ENCODE measurements at regions not wholly inside any gene's neighbourhood (a gene's known extent, or its start where the extent isn't known, plus 50 kb on each side); places are given as distances from the start of the nearest gene placed in this dataset.

DNA sequence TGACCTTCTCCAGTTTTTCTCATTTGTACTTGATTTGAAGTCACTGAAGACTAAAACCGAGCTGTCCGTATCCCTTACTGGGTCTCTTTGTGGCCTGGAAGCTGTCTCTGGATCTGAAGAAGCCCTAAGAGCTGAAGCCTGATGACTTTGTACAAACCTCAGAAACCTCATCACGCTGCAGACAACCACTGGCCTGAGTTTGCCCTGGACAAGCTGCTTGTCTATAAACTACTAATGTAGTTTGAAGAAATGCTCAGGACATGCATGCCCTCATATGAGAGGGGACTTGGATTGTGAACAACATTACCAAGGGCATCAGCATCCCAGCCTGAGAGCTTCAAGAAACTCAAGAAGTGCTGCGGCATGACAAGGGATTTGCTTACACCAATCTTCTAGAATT lies 79.3 kb upstream of the CBLN2 start:
- H2BK120ac ChIP-seq (ENCODE audit: low read depth, low read length) = no peak overlapping the region
- no peak overlapping the region for H3K4me2 ChIP-seq (ENCODE audit: low read length)
- no peak overlapping the region for H3K23ac ChIP-seq (ENCODE audit: low read length)
- H2AK5ac ChIP-seq (ENCODE audit: low read length) = no peak overlapping the region
- no peaks in the 10 kb centered on the region for H3K4me1 ChIP-seq (ENCODE audit: control insufficient read depth, low read depth, low read length)
- H3K27ac ChIP-seq (ENCODE audit: low read depth, low read length) = no peak overlapping the region
- no peaks in the 10 kb centered on the region for H3K79me2 ChIP-seq (ENCODE audit: control insufficient read depth, insufficient read depth, low read length)
- no peak overlapping the region for H2BK5ac ChIP-seq (ENCODE audit: low read length)
- H3K9ac ChIP-seq (ENCODE audit: low read length) = no peak overlapping the region
- no peak overlapping the region for H3K18ac ChIP-seq (ENCODE audit: low read length)
- no peaks in the 10 kb centered on the region for H3K36me3 ChIP-seq (ENCODE audit: control insufficient read depth, insufficient read depth, low read length)
- H2BK15ac ChIP-seq (replicated peaks; ENCODE audit: low read depth) = no peak overlapping the region
- H3K4ac ChIP-seq (ENCODE audit: low read depth, low read length) = no peak overlapping the region
- H3K27me3 ChIP-seq (ENCODE audit: insufficient read depth, low read length, poor library complexity) = no peaks in the 10 kb centered on the region
- H3K4me3 ChIP-seq (ENCODE audit: low read length) = no peak overlapping the region
- no CpG with 5 or more reads among the region's 4 CpGs for WGBS (ENCODE audit: extremely low coverage, insufficient coverage, low lambda C conversion rate)
- no peak overlapping the region for H4K8ac ChIP-seq (ENCODE audit: low read depth, low read length)
- DNase-seq = no peak
- H4K5ac ChIP-seq (ENCODE audit: low read length) = no peak overlapping the region
- no peak overlapping the region for H3K56ac ChIP-seq (ENCODE audit: low read length)
- no peaks in the 10 kb centered on the region for H3K79me1 ChIP-seq (ENCODE audit: low read length)

DNA sequence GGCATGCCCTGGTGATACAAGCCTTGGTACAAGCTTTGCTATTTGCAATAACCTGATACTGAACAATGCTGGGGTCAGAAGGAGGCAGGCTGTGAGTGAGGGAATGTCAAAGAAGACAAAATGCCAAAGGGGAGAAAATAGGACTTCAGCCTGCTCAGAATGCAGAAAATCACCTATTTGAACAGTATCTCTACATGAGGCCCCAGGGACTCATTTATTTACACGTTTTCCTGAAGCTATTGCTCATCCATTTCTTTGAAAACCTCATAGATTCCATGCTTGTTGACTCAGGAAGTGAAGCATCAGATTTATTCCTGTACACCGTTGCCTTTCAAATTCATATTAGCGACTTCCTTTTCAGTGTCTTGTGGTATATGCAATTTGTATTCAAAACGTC lies 69.4 kb upstream of the CBLN2 start:
- Histone ChIP-seq H3K4me3 (ENCODE audit: low read length) (no peak overlapping the region), H3K27me3 (ENCODE audit: insufficient read depth, low read length, poor library complexity) (no peaks in the 10 kb centered on the region), H3K56ac (ENCODE audit: low read length) (no peak overlapping the region), H2BK15ac (replicated peaks; ENCODE audit: low read depth) (no peak overlapping the region), H3K18ac (ENCODE audit: low read length) (no peak overlapping the region), H3K23ac (ENCODE audit: low read length) (no peak overlapping the region), H2BK120ac (ENCODE audit: low read depth, low read length) (no peak overlapping the region), H4K5ac (ENCODE audit: low read length) (no peak overlapping the region), H3K79me1 (ENCODE audit: low read length) (no peaks in the 10 kb centered on the region), H3K79me2 (ENCODE audit: control insufficient read depth, insufficient read depth, low read length) (no peaks in the 10 kb centered on the region), H3K9ac (ENCODE audit: low read length) (no peak overlapping the region), H3K4ac (ENCODE audit: low read depth, low read length) (no peak overlapping the region), H3K4me2 (ENCODE audit: low read length) (no peak overlapping the region), H4K8ac (ENCODE audit: low read depth, low read length) (no peak overlapping the region), H3K4me1 (ENCODE audit: control insufficient read depth, low read depth, low read length) (no peaks in the 10 kb centered on the region), H2BK5ac (ENCODE audit: low read length) (no peak overlapping the region), H3K27ac (ENCODE audit: low read depth, low read length) (no peak overlapping the region), H3K36me3 (ENCODE audit: control insufficient read depth, insufficient read depth, low read length) (no peaks in the 10 kb centered on the region), H2AK5ac (ENCODE audit: low read length) (no peak overlapping the region)
- no peak for DNase-seq
- no CpG with 5 or more reads among the region's 4 CpGs for WGBS (ENCODE audit: extremely low coverage, insufficient coverage, low lambda C conversion rate)

DNA sequence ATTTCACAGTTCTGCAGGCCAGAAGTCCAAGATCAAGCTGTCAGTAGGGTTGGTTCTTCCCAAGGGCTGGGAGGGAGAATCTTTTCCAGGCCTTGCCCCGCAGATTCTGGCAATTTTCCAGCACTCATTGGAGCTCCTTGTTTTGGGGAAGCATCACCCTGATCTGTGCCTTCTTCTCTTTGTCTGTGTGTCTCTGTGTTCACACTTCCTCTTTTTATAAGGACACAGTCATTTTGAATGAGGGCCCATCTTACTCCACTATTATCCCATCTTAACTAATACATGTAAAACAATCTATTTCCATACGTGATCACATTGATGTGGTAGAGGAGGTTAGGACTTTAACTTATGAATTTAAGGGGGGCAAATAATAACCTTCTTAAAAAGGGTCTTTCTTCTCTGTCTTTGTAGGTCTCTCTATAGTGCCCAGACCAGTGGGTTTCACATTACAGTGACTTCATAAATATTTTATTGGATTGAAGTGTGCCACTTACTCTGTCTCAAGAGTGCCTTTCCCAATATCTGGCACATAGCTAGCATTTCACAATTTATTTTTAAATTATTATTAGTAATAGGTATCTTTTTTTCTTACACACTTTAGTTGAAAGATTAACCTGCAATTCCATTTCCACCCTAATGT lies 68.9 kb upstream of the CBLN2 start:
- no peak overlapping the region for H3K56ac ChIP-seq (ENCODE audit: low read length)
- no peak overlapping the region for H4K8ac ChIP-seq (ENCODE audit: low read depth, low read length)
- no peak overlapping the region for H3K23ac ChIP-seq (ENCODE audit: low read length)
- no peaks in the 10 kb centered on the region for H3K27me3 ChIP-seq (ENCODE audit: insufficient read depth, low read length, poor library complexity)
- H3K9ac ChIP-seq (ENCODE audit: low read length) = no peak overlapping the region
- no peak overlapping the region for H3K4me3 ChIP-seq (ENCODE audit: low read length)
- H3K27ac ChIP-seq (ENCODE audit: low read depth, low read length) = no peak overlapping the region
- H2BK15ac ChIP-seq (replicated peaks; ENCODE audit: low read depth) = no peak overlapping the region
- no peaks in the 10 kb centered on the region for H3K4me1 ChIP-seq (ENCODE audit: control insufficient read depth, low read depth, low read length)
- H2BK120ac ChIP-seq (ENCODE audit: low read depth, low read length) = no peak overlapping the region
- no peaks in the 10 kb centered on the region for H3K36me3 ChIP-seq (ENCODE audit: control insufficient read depth, insufficient read depth, low read length)
- H3K4ac ChIP-seq (ENCODE audit: low read depth, low read length) = no peak overlapping the region
- H2BK5ac ChIP-seq (ENCODE audit: low read length) = no peak overlapping the region
- no peaks in the 10 kb centered on the region for H3K79me2 ChIP-seq (ENCODE audit: control insufficient read depth, insufficient read depth, low read length)
- DNase-seq = no peak
- H3K18ac ChIP-seq (ENCODE audit: low read length) = no peak overlapping the region
- no peak overlapping the region for H3K4me2 ChIP-seq (ENCODE audit: low read length)
- no peak overlapping the region for H4K5ac ChIP-seq (ENCODE audit: low read length)
- WGBS (ENCODE audit: extremely low coverage, insufficient coverage, low lambda C conversion rate) = no CpG with 5 or more reads among the region's 2 CpGs
- no peak overlapping the region for H2AK5ac ChIP-seq (ENCODE audit: low read length)
- H3K79me1 ChIP-seq (ENCODE audit: low read length) = no peaks in the 10 kb centered on the region

DNA sequence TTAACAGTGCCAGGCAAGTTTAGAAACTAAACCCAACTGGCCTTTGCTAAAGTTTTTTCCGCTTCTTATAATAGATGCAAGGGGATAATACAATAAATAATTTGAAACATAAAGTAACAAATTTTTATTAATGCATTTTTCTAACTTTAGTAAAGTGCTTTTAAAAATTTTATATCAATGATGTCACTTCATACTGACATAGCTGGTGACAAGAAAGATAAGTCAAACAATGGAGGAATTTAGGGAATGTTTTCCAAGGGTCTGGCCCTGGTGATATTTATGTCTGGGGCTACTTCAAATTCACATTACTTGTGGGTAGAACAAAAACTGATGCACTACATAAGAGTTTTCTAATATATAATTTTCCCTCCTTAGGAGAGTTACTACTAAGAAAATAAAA lies 61.2 kb upstream of the CBLN2 start:
- Histone ChIP-seq H4K8ac (ENCODE audit: low read depth, low read length) (no peak overlapping the region), H3K4me2 (ENCODE audit: low read length) (no peak overlapping the region), H2BK15ac (replicated peaks; ENCODE audit: low read depth) (no peak overlapping the region), H3K4me3 (ENCODE audit: low read length) (no peak overlapping the region), H3K9ac (ENCODE audit: low read length) (no peak overlapping the region), H2AK5ac (ENCODE audit: low read length) (no peak overlapping the region), H3K36me3 (ENCODE audit: control insufficient read depth, insufficient read depth, low read length) (no peaks in the 10 kb centered on the region), H3K23ac (ENCODE audit: low read length) (no peak overlapping the region), H3K79me1 (ENCODE audit: low read length) (no peaks in the 10 kb centered on the region), H3K56ac (ENCODE audit: low read length) (no peak overlapping the region), H4K5ac (ENCODE audit: low read length) (no peak overlapping the region), H3K27ac (ENCODE audit: low read depth, low read length) (no peak overlapping the region), H3K4ac (ENCODE audit: low read depth, low read length) (no peak overlapping the region), H2BK5ac (ENCODE audit: low read length) (no peak overlapping the region), H3K79me2 (ENCODE audit: control insufficient read depth, insufficient read depth, low read length) (no peaks in the 10 kb centered on the region), H3K18ac (ENCODE audit: low read length) (no peak overlapping the region), H2BK120ac (ENCODE audit: low read depth, low read length) (no peak overlapping the region), H3K4me1 (ENCODE audit: control insufficient read depth, low read depth, low read length) (no peaks in the 10 kb centered on the region), H3K27me3 (ENCODE audit: insufficient read depth, low read length, poor library complexity) (no peaks in the 10 kb centered on the region)
- no CpG with 5 or more reads among the region's 1 CpG for WGBS (ENCODE audit: extremely low coverage, insufficient coverage, low lambda C conversion rate)
- DNase-seq = peak; percentile 47

DNA sequence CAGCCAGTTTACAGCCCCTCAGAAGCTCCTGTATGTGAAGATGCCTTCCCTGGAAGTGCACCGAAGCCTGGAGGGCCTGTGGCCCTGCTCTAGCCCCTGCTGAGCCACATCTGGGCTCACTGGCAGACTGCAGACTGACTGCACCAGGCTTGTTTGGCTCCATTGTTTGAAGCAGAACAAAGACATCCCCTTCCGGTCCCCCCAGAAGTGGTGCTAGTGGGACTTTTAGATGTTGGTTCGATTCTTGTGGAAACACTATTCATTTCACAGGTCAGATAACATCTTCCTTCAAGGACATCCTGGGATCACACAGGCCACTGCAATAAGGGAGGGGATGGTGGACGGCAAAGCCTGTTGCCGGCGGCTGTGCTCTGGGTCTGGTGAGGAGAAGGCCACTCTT lies 57.8 kb upstream of the CBLN2 start:
- no peak overlapping the region for H2BK120ac ChIP-seq (ENCODE audit: low read depth, low read length)
- H3K4ac ChIP-seq (ENCODE audit: low read depth, low read length) = no peak overlapping the region
- no peaks in the 10 kb centered on the region for H3K79me2 ChIP-seq (ENCODE audit: control insufficient read depth, insufficient read depth, low read length)
- H3K4me3 ChIP-seq (ENCODE audit: low read length) = no peak overlapping the region
- H4K5ac ChIP-seq (ENCODE audit: low read length) = no peak overlapping the region
- H3K36me3 ChIP-seq (ENCODE audit: control insufficient read depth, insufficient read depth, low read length) = no peaks in the 10 kb centered on the region
- H3K56ac ChIP-seq (ENCODE audit: low read length) = no peak overlapping the region
- no CpG with 5 or more reads among the region's 6 CpGs for WGBS (ENCODE audit: extremely low coverage, insufficient coverage, low lambda C conversion rate)
- no peaks in the 10 kb centered on the region for H3K27me3 ChIP-seq (ENCODE audit: insufficient read depth, low read length, poor library complexity)
- peak; percentile 14 for DNase-seq
- H3K18ac ChIP-seq (ENCODE audit: low read length) = no peak overlapping the region
- no peaks in the 10 kb centered on the region for H3K79me1 ChIP-seq (ENCODE audit: low read length)
- no peak overlapping the region for H2BK5ac ChIP-seq (ENCODE audit: low read length)
- no peak overlapping the region for H2AK5ac ChIP-seq (ENCODE audit: low read length)
- no peak overlapping the region for H2BK15ac ChIP-seq (replicated peaks; ENCODE audit: low read depth)
- no peak overlapping the region for H3K23ac ChIP-seq (ENCODE audit: low read length)
- no peaks in the 10 kb centered on the region for H3K4me1 ChIP-seq (ENCODE audit: control insufficient read depth, low read depth, low read length)
- H3K4me2 ChIP-seq (ENCODE audit: low read length) = no peak overlapping the region
- no peak overlapping the region for H3K27ac ChIP-seq (ENCODE audit: low read depth, low read length)
- no peak overlapping the region for H4K8ac ChIP-seq (ENCODE audit: low read depth, low read length)
- H3K9ac ChIP-seq (ENCODE audit: low read length) = no peak overlapping the region

DNA sequence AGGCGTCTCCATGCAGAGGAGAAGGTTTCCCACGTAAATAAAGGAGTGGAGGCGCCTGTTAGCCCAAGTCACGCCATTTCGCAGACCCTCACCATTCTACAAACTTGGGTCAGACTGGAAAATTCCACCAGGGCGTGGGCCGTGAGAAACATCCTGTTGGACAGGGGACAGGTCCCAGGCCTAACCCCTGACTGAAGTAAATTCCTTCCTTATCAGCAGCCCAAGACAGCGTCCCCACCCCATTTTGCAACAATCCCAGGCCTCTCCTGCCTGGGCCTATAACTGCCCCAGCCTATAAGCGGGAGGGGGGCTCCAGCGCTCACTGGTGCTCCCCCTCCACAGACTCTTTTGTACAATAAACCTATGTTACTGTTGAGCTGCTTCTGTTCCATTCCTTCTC lies 57.3 kb upstream of the CBLN2 start:
- Histone ChIP-seq H2AK5ac (ENCODE audit: low read length) (no peak overlapping the region), H2BK15ac (replicated peaks; ENCODE audit: low read depth) (no peak overlapping the region), H3K9ac (ENCODE audit: low read length) (no peak overlapping the region), H3K79me1 (ENCODE audit: low read length) (no peaks in the 10 kb centered on the region), H2BK120ac (ENCODE audit: low read depth, low read length) (no peak overlapping the region), H3K4me1 (ENCODE audit: control insufficient read depth, low read depth, low read length) (no peaks in the 10 kb centered on the region), H3K27ac (ENCODE audit: low read depth, low read length) (no peak overlapping the region), H3K18ac (ENCODE audit: low read length) (no peak overlapping the region), H3K27me3 (ENCODE audit: insufficient read depth, low read length, poor library complexity) (no peaks in the 10 kb centered on the region), H2BK5ac (ENCODE audit: low read length) (no peak overlapping the region), H4K8ac (ENCODE audit: low read depth, low read length) (no peak overlapping the region), H3K56ac (ENCODE audit: low read length) (no peak overlapping the region), H3K4me3 (ENCODE audit: low read length) (no peak overlapping the region), H3K36me3 (ENCODE audit: control insufficient read depth, insufficient read depth, low read length) (no peaks in the 10 kb centered on the region), H3K79me2 (ENCODE audit: control insufficient read depth, insufficient read depth, low read length) (no peaks in the 10 kb centered on the region), H3K23ac (ENCODE audit: low read length) (no peak overlapping the region), H4K5ac (ENCODE audit: low read length) (no peak overlapping the region), H3K4me2 (ENCODE audit: low read length) (no peak overlapping the region), H3K4ac (ENCODE audit: low read depth, low read length) (no peak overlapping the region)
- peak; percentile 44 for DNase-seq
- WGBS (ENCODE audit: extremely low coverage, insufficient coverage, low lambda C conversion rate) = no CpG with 5 or more reads among the region's 10 CpGs

Data from mesendoderm (in vitro differentiated cells).